Astrocyte (in vitro differentiated cells and primary cell): ENCODE measurements at regions not wholly inside any gene's neighbourhood (a gene's known extent, or its start where the extent isn't known, plus 50 kb on each side); places are given as distances from the start of the nearest gene placed in this dataset.

Experiments used
- CTCF ChIP-seq: IDR thresholded peaks from 2 replicates; pipeline ENCODE4 v1.5.1; 2011; ENCODE audit warnings: low read depth, mild to moderate bottlenecking, inconsistent platforms, low read length, moderate library complexity; ENCODE audit not compliant: insufficient read depth
- EZH2 ChIP-seq: IDR thresholded peaks from 2 replicates; pipeline ENCODE4 v1.6.1; 2012; ENCODE audit warnings: mild to moderate bottlenecking, low read length, inconsistent platforms; ENCODE audit not compliant: insufficient read depth

GRCh38 chr18:66428795-66429194, 175.1 kb downstream of the CDH19 start:
- TF ChIP-seq EZH2 (no peak), CTCF (no peak)
